Osteoblast (primary cell): ENCODE measurements at regions not wholly inside any gene's neighbourhood (a gene's known extent, or its start where the extent isn't known, plus 50 kb on each side); places are given as distances from the start of the nearest gene placed in this dataset.

Experiments used
- DNase-seq: peaks from one replicate; pipeline ENCODE4 v3.0.0; 2011; ENCODE audit warnings: low spot score, mixed read lengths; ENCODE audit not compliant: insufficient read length; ENCODE audit errors: missing footprints
- H2AFZ ChIP-seq: 2 replicates; pipeline ENCODE4 v1.6.0; 2011; ENCODE audit warnings: mild to moderate bottlenecking, low read length
- H3K27ac ChIP-seq: 2 replicates; pipeline ENCODE4 v1.5.1; 2011; ENCODE audit warnings: mild to moderate bottlenecking, low read depth, low read length, moderate library complexity
- H3K27me3 ChIP-seq: 2 replicates; pipeline ENCODE4 v1.6.0; 2012; ENCODE audit warnings: mild to moderate bottlenecking, control low read depth, inconsistent platforms, low read length, moderate library complexity; ENCODE audit not compliant: insufficient read depth
- H3K36me3 ChIP-seq: 2 replicates; pipeline ENCODE4 v1.5.1; 2011; ENCODE audit warnings: mild to moderate bottlenecking, low read length, control low read depth, moderate library complexity; ENCODE audit not compliant: insufficient read depth
- H3K4me1 ChIP-seq: 2 replicates; pipeline ENCODE4 v1.5.1; 2011; ENCODE audit warnings: mild to moderate bottlenecking, low read length, control low read depth, moderate library complexity; ENCODE audit not compliant: insufficient read depth
- H3K4me2 ChIP-seq: 2 replicates; pipeline ENCODE4 v1.6.0; 2011; ENCODE audit warnings: mild to moderate bottlenecking, low read length; ENCODE audit not compliant: insufficient read depth
- H3K4me3 ChIP-seq: fragments of 200-600 bp; sonication (generic); 3 replicates; pipeline ENCODE4 v1.5.1; 2012; ENCODE audit warnings: mild to moderate bottlenecking, low read length, inconsistent platforms; ENCODE audit not compliant: insufficient read depth
- H3K79me2 ChIP-seq: 2 replicates; pipeline ENCODE4 v1.6.0; 2012; ENCODE audit warnings: mild to moderate bottlenecking, low read length, control low read depth, inconsistent platforms; ENCODE audit not compliant: insufficient read depth
- H3K9me3 ChIP-seq: 2 replicates; pipeline ENCODE4 v1.5.1; 2011; ENCODE audit warnings: low read depth, low read length, control low read depth
- H4K20me1 ChIP-seq: 2 replicates; pipeline ENCODE4 v1.6.0; 2012; ENCODE audit warnings: mild to moderate bottlenecking, low read length, control low read depth; ENCODE audit not compliant: insufficient read depth
- CTCF ChIP-seq: IDR thresholded peaks from 2 replicates; pipeline ENCODE4 v1.5.1; 2011; ENCODE audit warnings: mild to moderate bottlenecking, low read depth, low read length, moderate library complexity; ENCODE audit errors: extremely low read depth

GRCh38 chr4:85107553-85107952, 141.1 kb upstream of the WDFY3 start:
- TF ChIP-seq CTCF, result no peak
- H4K20me1 ChIP-seq, result no peaks in the 10 kb centered on the region
- H3K79me2 ChIP-seq, result no peaks in the 10 kb centered on the region
- no peak overlapping the region for H2AFZ ChIP-seq
- H3K36me3 ChIP-seq, result no peaks in the 10 kb centered on the region
- DNase-seq, result no peak
- no peak overlapping the region for H3K4me2 ChIP-seq
- H3K4me3 ChIP-seq, result no peak overlapping the region
- no peaks in the 10 kb centered on the region for H3K4me1 ChIP-seq
- H3K27ac ChIP-seq, result no peak overlapping the region
- no peaks in the 10 kb centered on the region for H3K27me3 ChIP-seq
- H3K9me3 ChIP-seq, result no peaks in the 10 kb centered on the region

GRCh38 chr4:85113706-85114105, 147.2 kb upstream of the WDFY3 start:
- Histone ChIP-seq H3K4me1 (no peaks in the 10 kb centered on the region), H4K20me1 (no peaks in the 10 kb centered on the region), H3K4me2 (no peak overlapping the region), H3K79me2 (no peaks in the 10 kb centered on the region), H3K36me3 (no peaks in the 10 kb centered on the region), H3K4me3 (no peak overlapping the region), H3K27me3 (no peaks in the 10 kb centered on the region), H3K27ac (no peak overlapping the region), H2AFZ (no peak overlapping the region), H3K9me3 (no peaks in the 10 kb centered on the region)
- DNase-seq, result no peak
- no peak for TF ChIP-seq CTCF

GRCh38 chr4:85114526-85114925, 148.0 kb upstream of the WDFY3 start:
- Histone ChIP-seq H3K4me2 (no peak overlapping the region), H3K27ac (no peak overlapping the region), H4K20me1 (no peaks in the 10 kb centered on the region), H3K4me1 (no peaks in the 10 kb centered on the region), H3K79me2 (no peaks in the 10 kb centered on the region), H3K4me3 (no peak overlapping the region), H2AFZ (no peak overlapping the region), H3K27me3 (no peaks in the 10 kb centered on the region), H3K9me3 (no peaks in the 10 kb centered on the region), H3K36me3 (no peaks in the 10 kb centered on the region)
- no peak for TF ChIP-seq CTCF
- DNase-seq, result no peak

GRCh38 chr4:85116008-85116407, 149.5 kb upstream of the WDFY3 start:
- Histone ChIP-seq H3K4me1 (no peaks in the 10 kb centered on the region), H3K9me3 (no peaks in the 10 kb centered on the region), H3K4me3 (no peak overlapping the region), H3K27ac (no peak overlapping the region), H3K79me2 (no peaks in the 10 kb centered on the region), H2AFZ (no peak overlapping the region), H3K36me3 (no peaks in the 10 kb centered on the region), H3K4me2 (no peak overlapping the region), H4K20me1 (no peaks in the 10 kb centered on the region), H3K27me3 (no peaks in the 10 kb centered on the region)
- DNase-seq, result no peak
- TF ChIP-seq CTCF, result no peak
